ENCODE measurements at regions not wholly inside any gene's neighbourhood (a gene's known extent, or its start where the extent isn't known, plus 50 kb on each side); places are given as distances from the start of the nearest gene placed in this dataset.

DNA sequence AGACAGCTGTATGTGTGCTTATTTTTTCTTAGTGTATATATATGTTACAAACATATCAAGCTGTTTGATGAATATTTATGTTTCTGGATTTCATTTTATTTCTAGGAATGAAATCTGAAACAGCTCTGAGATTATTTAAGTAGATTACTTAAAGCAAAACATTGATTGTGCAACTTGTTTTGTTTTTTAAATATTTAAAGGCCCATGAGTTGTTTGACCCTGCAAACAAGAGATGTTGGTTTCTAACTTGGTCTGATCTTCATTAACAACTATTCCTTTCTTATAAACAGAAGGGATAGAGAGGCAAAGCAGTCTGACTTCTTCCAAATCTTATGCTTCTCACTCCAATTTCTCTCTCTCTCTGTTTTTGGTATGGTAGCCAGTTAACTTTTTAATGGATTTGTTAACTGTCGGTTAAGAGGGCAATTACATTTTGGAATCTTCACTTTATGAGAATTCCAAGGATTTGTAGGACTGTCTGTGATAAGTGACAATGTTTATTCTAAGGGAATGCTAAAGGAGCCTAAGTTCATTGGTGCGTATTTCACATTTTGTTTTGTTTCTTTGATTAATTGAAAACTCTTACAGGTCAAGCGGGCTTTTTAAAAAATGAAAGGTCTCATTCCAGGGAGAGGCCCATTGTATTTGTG, 102.6 kb upstream of the HMGA2 start:
- ChIA-PET POLR2A (interaction anchor here (0.8 to 1.0 kb wide), 2 partner anchors 12 to 14 kb away, joined by 3 to 4 read pairs; no protein-coding TSS in a partner anchor), CTCF (interaction anchor here (0.6 to 0.9 kb wide), 3 partner anchors 15 to 268 kb away, joined by 3 to 5 read pairs (median 3); no protein-coding TSS in a partner anchor)
- Mint-ChIP-seq H3K4me3 (ENCODE audit: unreplicated experiment) (no peak overlapping the region), H3K9me3 (ENCODE audit: unreplicated experiment) (no peaks in the 10 kb centered on the region), H3K4me1 (ENCODE audit: insufficient read depth, unreplicated experiment) (peaks cover 5% of the 10 kb centered on the region), H3K27ac (ENCODE audit: low read depth, unreplicated experiment) (no peak overlapping the region), H3K36me3 (ENCODE audit: insufficient read depth, unreplicated experiment) (peaks cover 6% of the 10 kb centered on the region), H3K27me3 (ENCODE audit: insufficient read depth, unreplicated experiment) (no peaks in the 10 kb centered on the region)
- no peak for TF ChIP-seq CTCF (IDR thresholded peaks at IDR 0.05; ENCODE audit: unreplicated experiment)
- intact Hi-C loops (cut with micrococcal nuclease), result no loop called here
- no peak for DNase-seq (ENCODE audit: unreplicated experiment)
- no TSS peak for BruUV-seq (replicated peaks)

DNA sequence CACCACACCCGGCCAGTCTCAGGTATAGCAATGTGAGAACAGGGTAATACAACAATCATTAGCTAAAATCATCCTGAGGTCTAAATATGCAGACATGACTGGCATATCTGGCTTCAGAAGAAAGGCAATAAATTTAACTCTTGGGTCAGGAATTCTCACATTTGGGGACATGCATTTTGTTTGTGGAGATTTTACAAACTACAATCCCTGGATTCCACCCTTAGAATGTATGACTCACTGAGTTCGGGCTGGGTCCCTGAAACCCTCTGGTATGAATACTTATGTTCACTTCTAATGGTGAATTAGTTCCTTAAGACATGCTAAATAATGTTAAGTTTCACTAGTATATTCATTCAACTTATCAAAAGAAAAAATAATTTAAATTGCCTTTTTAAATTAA, 98.9 kb upstream of the HMGA2 start:
- Mint-ChIP-seq H3K9me3 (ENCODE audit: unreplicated experiment) (peaks cover 6% of the 10 kb centered on the region), H3K27ac (ENCODE audit: low read depth, unreplicated experiment) (no peak overlapping the region), H3K4me3 (ENCODE audit: unreplicated experiment) (no peak overlapping the region), H3K27me3 (ENCODE audit: insufficient read depth, unreplicated experiment) (no peaks in the 10 kb centered on the region), H3K36me3 (ENCODE audit: insufficient read depth, unreplicated experiment) (peaks cover 6% of the 10 kb centered on the region), H3K4me1 (ENCODE audit: insufficient read depth, unreplicated experiment) (peaks cover 5% of the 10 kb centered on the region)
- BruUV-seq (replicated peaks), result no TSS peak
- ChIA-PET POLR2A (no interaction called here), CTCF (no interaction called here)
- DNase-seq (ENCODE audit: unreplicated experiment), result peak; percentile 13
- intact Hi-C loops (cut with micrococcal nuclease), result no loop called here
- no peak for TF ChIP-seq CTCF (IDR thresholded peaks at IDR 0.05; ENCODE audit: unreplicated experiment)

GRCh38 chr12:65728455-65728847, 95.8 kb upstream of the HMGA2 start:
- Mint-ChIP-seq H3K36me3 (ENCODE audit: insufficient read depth, unreplicated experiment) (peaks cover 6% of the 10 kb centered on the region), H3K4me1 (ENCODE audit: insufficient read depth, unreplicated experiment) (peaks cover 5% of the 10 kb centered on the region), H3K27me3 (ENCODE audit: insufficient read depth, unreplicated experiment) (no peaks in the 10 kb centered on the region), H3K9me3 (ENCODE audit: unreplicated experiment) (peaks cover 7% of the 10 kb centered on the region), H3K27ac (ENCODE audit: low read depth, unreplicated experiment) (no peak overlapping the region), H3K4me3 (ENCODE audit: unreplicated experiment) (no peak overlapping the region)
- DNase-seq (ENCODE audit: unreplicated experiment), result no peak
- intact Hi-C loops (cut with micrococcal nuclease), result no loop called here
- no peak for TF ChIP-seq CTCF (IDR thresholded peaks at IDR 0.05; ENCODE audit: unreplicated experiment)
- ChIA-PET CTCF (interaction anchor here (0.6 kb wide), 1 partner anchor 362 kb away, joined by 3 read pairs; no protein-coding TSS in a partner anchor), POLR2A (interaction anchor here (0.8 to 1.2 kb wide), 2 partner anchors 10 to 16 kb away, joined by 3 read pairs; no protein-coding TSS in a partner anchor)
- BruUV-seq (replicated peaks), result no TSS peak

GRCh38 chr12:65728848-65729793, 95.2 kb upstream of the HMGA2 start:
- TF ChIP-seq CTCF (IDR thresholded peaks at IDR 0.05; ENCODE audit: unreplicated experiment), result no peak
- no peak overlapping the region for H3K4me3 Mint-ChIP-seq (ENCODE audit: unreplicated experiment)
- H3K4me1 Mint-ChIP-seq (ENCODE audit: insufficient read depth, unreplicated experiment), result peaks cover 5% of the 10 kb centered on the region
- intact Hi-C loops (cut with micrococcal nuclease), result no loop called here
- no peak for DNase-seq (ENCODE audit: unreplicated experiment)
- peaks cover 6% of the 10 kb centered on the region for H3K36me3 Mint-ChIP-seq (ENCODE audit: insufficient read depth, unreplicated experiment)
- CTCF ChIA-PET, result interaction anchor here (0.6 kb wide), 1 partner anchor 362 kb away, joined by 3 read pairs; no protein-coding TSS in a partner anchor
- H3K9me3 Mint-ChIP-seq (ENCODE audit: unreplicated experiment), result peaks cover 7% of the 10 kb centered on the region
- no TSS peak for BruUV-seq (replicated peaks)
- no peaks in the 10 kb centered on the region for H3K27me3 Mint-ChIP-seq (ENCODE audit: insufficient read depth, unreplicated experiment)
- H3K27ac Mint-ChIP-seq (ENCODE audit: low read depth, unreplicated experiment), result no peak overlapping the region
- POLR2A ChIA-PET, result interaction anchor here (0.8 kb wide), 1 partner anchor 16 kb away, joined by 3 read pairs; no protein-coding TSS in a partner anchor
